Lower leg skin (tissue), 4 donors: ENCODE measurements at regions not wholly inside any gene's neighbourhood (a gene's known extent, or its start where the extent isn't known, plus 50 kb on each side); places are given as distances from the start of the nearest gene placed in this dataset.

Experiments used
- DNase-seq, 2 donors: peaks; one replicate each; pipeline ENCODE4 v3.0.0-alpha.2; 2019; ENCODE audit warnings: low spot score in 2 of 2
- H3K4me3 ChIP-seq: fragments of 200-600 bp; sonication (generic); 2 replicates; pipeline ENCODE4 v1.5.1; 2017; ENCODE audit warnings: mild to moderate bottlenecking, low read depth; ENCODE audit not compliant: poor library complexity, severe bottlenecking
- CTCF ChIP-seq, 3 donors: fragments of 450-650 bp; IDR thresholded peaks; one replicate each; pipeline ENCODE4 v1.5.1; 2016; ENCODE audit warnings: antibody characterized with exemption in 3 of 3, mild to moderate bottlenecking in 3 of 3, moderate library complexity in 2 of 3
- POLR2A ChIP-seq, 2 donors: fragments of 450-650 bp; IDR thresholded peaks; one replicate each; pipeline ENCODE4 v1.6.1; 2016 to 2017; ENCODE audit warnings: antibody characterized with exemption in 2 of 2, mild to moderate bottlenecking in 1 of 2, moderate library complexity in 1 of 2
- WGBS, 2 donors: methylation state at CpG; one replicate each; pipeline ENCODE4 v1.1.5; 2018; 5-methylcytosine and 5-hydroxymethylcytosine counted together
- intact Hi-C: fragments of 100-400 bp; cut with DNase I; formaldehyde crosslinking; loops from one replicate; pipeline ENCODE4 v1.15.0; 2023; ENCODE audit warnings: low total_unique reads

- no peak for TF ChIP-seq CTCF (IDR thresholded peaks at IDR 0.05)
- no peak for TF ChIP-seq POLR2A (IDR thresholded peaks at IDR 0.05)
- no peak overlapping the region for H3K4me3 ChIP-seq
- DNase-seq = no peak
- intact Hi-C loops = no loop called here
Measured at GRCh38 chr4:30783751-30784150, 63.6 kb downstream of the PCDH7 start.

- intact Hi-C loops = no loop called here
- 7 to 11% methylated on average over 2 of the region's 2 CpGs for WGBS, 2 donors
- no peak for DNase-seq
- no peak overlapping the region for H3K4me3 ChIP-seq
- TF ChIP-seq POLR2A (IDR thresholded peaks at IDR 0.05) (no peak), CTCF (IDR thresholded peaks at IDR 0.05) (no peak)
Measured at GRCh38 chr4:30789219-30789671, 69.1 kb downstream of the PCDH7 start.

- no peak for DNase-seq
- H3K4me3 ChIP-seq = no peak overlapping the region
- WGBS, 2 donors = 95 to 97% methylated on average over 1 of the region's 1 CpG
- intact Hi-C loops = no loop called here
- TF ChIP-seq CTCF (IDR thresholded peaks at IDR 0.05) (no peak), POLR2A (IDR thresholded peaks at IDR 0.05) (no peak)
Measured at GRCh38 chr4:30790123-30790522, 70.0 kb downstream of the PCDH7 start.

- no peak overlapping the region for H3K4me3 ChIP-seq
- no peak for TF ChIP-seq POLR2A (IDR thresholded peaks at IDR 0.05)
- no peak for TF ChIP-seq CTCF (IDR thresholded peaks at IDR 0.05)
- intact Hi-C loops = no loop called here
- DNase-seq = no peak
- 84 to 90% methylated on average over 4 of the region's 4 CpGs for WGBS, 2 donors
Measured at GRCh38 chr4:30790998-30791397, 70.8 kb downstream of the PCDH7 start.

GRCh38 chr4:30792601-30793000 is 72.4 kb downstream of the PCDH7 start:
- no peak for DNase-seq
- TF ChIP-seq CTCF (IDR thresholded peaks at IDR 0.05) (no peak), POLR2A (IDR thresholded peaks at IDR 0.05) (no peak)
- intact Hi-C loops = no loop called here
- 84 to 85% methylated on average over 3 of the region's 3 CpGs for WGBS, 2 donors
- no peak overlapping the region for H3K4me3 ChIP-seq

- WGBS, 2 donors = 48 to 54% methylated on average over 2 of the region's 2 CpGs
Measured at GRCh38 chr4:30801876-30802275, 81.7 kb downstream of the PCDH7 start.

More at GRCh38 chr4:30801876-30802275, 81.7 kb downstream of the PCDH7 start:
- no peak for DNase-seq
- H3K4me3 ChIP-seq = no peak overlapping the region
- intact Hi-C loops = no loop called here
- TF ChIP-seq CTCF (IDR thresholded peaks at IDR 0.05) = no peak
- TF ChIP-seq POLR2A (IDR thresholded peaks at IDR 0.05) = no peak
